Activated naive CD8-positive, alpha-beta T cell treated with anti-CD3 and anti-CD28 coated beads, Interleukin-2, amount 50 U/mL, for 24 hours (primary cell): ENCODE measurements at regions not wholly inside any gene's neighbourhood (a gene's known extent, or its start where the extent isn't known, plus 50 kb on each side); places are given as distances from the start of the nearest gene placed in this dataset.

Source experiments
- ATAC-seq: fragments of 150-1000 bp; cut with Tn5 transposase; one replicate; pipeline ENCODE4 v1.10.0; 2021
- DNase-seq: peaks from one replicate; pipeline ENCODE4 v3.0.0; 2021
- H3K27ac Mint-ChIP-seq: one replicate; pipeline ENCODE4 v1.8.0; 2021; ENCODE audit warnings: mild to moderate bottlenecking, mixed read lengths
- H3K27me3 Mint-ChIP-seq: one replicate; pipeline ENCODE4 v1.8.0; 2021; ENCODE audit warnings: mixed read lengths
- H3K36me3 Mint-ChIP-seq: one replicate; pipeline ENCODE4 v1.8.0; 2021; ENCODE audit warnings: low read depth, mixed read lengths
- H3K4me1 Mint-ChIP-seq: one replicate; pipeline ENCODE4 v1.8.0; 2021; ENCODE audit warnings: mixed read lengths
- H3K4me3 Mint-ChIP-seq: one replicate; pipeline ENCODE4 v1.8.0; 2021; ENCODE audit warnings: mild to moderate bottlenecking, moderate library complexity, mixed read lengths
- H3K9me3 Mint-ChIP-seq: one replicate; pipeline ENCODE4 v1.8.0; 2021; ENCODE audit warnings: mixed read lengths

- Mint-ChIP-seq H3K27ac (no peak overlapping the region), H3K27me3 (no peaks in the 10 kb centered on the region), H3K9me3 (no peaks in the 10 kb centered on the region), H3K4me3 (no peak overlapping the region), H3K4me1 (peaks cover 3% of the 10 kb centered on the region), H3K36me3 (no peaks in the 10 kb centered on the region)
- DNase-seq, result no peak
- no peak for ATAC-seq
Measured at GRCh38 chr2:12087175-12087574, 340.7 kb downstream of the LPIN1 start.

GRCh38 chr2:12087671-12088380, 341.4 kb downstream of the LPIN1 start:
- no peak for DNase-seq
- Mint-ChIP-seq H3K4me1 (peaks cover 1% of the 10 kb centered on the region), H3K4me3 (no peak overlapping the region), H3K27me3 (no peaks in the 10 kb centered on the region), H3K36me3 (no peaks in the 10 kb centered on the region), H3K9me3 (no peaks in the 10 kb centered on the region), H3K27ac (no peak overlapping the region)
- no peak for ATAC-seq

GRCh38 chr2:12089001-12089400, 342.6 kb downstream of the LPIN1 start:
- ATAC-seq (no peak), DNase-seq (no peak)
- H3K9me3 Mint-ChIP-seq, result no peaks in the 10 kb centered on the region
- no peaks in the 10 kb centered on the region for H3K27me3 Mint-ChIP-seq
- no peak overlapping the region for H3K27ac Mint-ChIP-seq
- H3K4me1 Mint-ChIP-seq, result peaks cover 1% of the 10 kb centered on the region
- no peak overlapping the region for H3K4me3 Mint-ChIP-seq
- no peaks in the 10 kb centered on the region for H3K36me3 Mint-ChIP-seq

GRCh38 chr2:12089496-12089895, 343.1 kb downstream of the LPIN1 start:
- Mint-ChIP-seq H3K9me3 (peaks cover 3% of the 10 kb centered on the region), H3K27ac (no peak overlapping the region), H3K27me3 (no peaks in the 10 kb centered on the region), H3K36me3 (no peaks in the 10 kb centered on the region), H3K4me1 (peaks cover 1% of the 10 kb centered on the region), H3K4me3 (no peak overlapping the region)
- ATAC-seq, result no peak
- DNase-seq, result no peak

- Mint-ChIP-seq H3K4me3 (no peak overlapping the region), H3K9me3 (peaks cover 3% of the 10 kb centered on the region), H3K27ac (no peak overlapping the region), H3K27me3 (no peaks in the 10 kb centered on the region), H3K36me3 (no peaks in the 10 kb centered on the region), H3K4me1 (peaks cover 1% of the 10 kb centered on the region)
- no peak for DNase-seq
- ATAC-seq, result no peak
Measured at GRCh38 chr2:12090072-12090471, 343.6 kb downstream of the LPIN1 start.

GRCh38 chr2:12090590-12090989, 344.2 kb downstream of the LPIN1 start:
- Mint-ChIP-seq H3K36me3 (no peaks in the 10 kb centered on the region), H3K27me3 (no peaks in the 10 kb centered on the region), H3K4me3 (no peak overlapping the region), H3K27ac (no peak overlapping the region), H3K9me3 (peaks cover 3% of the 10 kb centered on the region), H3K4me1 (peaks cover 1% of the 10 kb centered on the region)
- ATAC-seq (no peak), DNase-seq (no peak)

GRCh38 chr2:12091201-12091806, 344.9 kb downstream of the LPIN1 start:
- DNase-seq (no peak), ATAC-seq (no peak)
- peaks cover 1% of the 10 kb centered on the region for H3K4me1 Mint-ChIP-seq
- H3K4me3 Mint-ChIP-seq, result no peak overlapping the region
- peaks cover 3% of the 10 kb centered on the region for H3K9me3 Mint-ChIP-seq
- no peak overlapping the region for H3K27ac Mint-ChIP-seq
- no peaks in the 10 kb centered on the region for H3K36me3 Mint-ChIP-seq
- H3K27me3 Mint-ChIP-seq, result no peaks in the 10 kb centered on the region

- Mint-ChIP-seq H3K27me3 (no peaks in the 10 kb centered on the region), H3K4me3 (no peak overlapping the region), H3K9me3 (peaks cover 3% of the 10 kb centered on the region), H3K36me3 (no peaks in the 10 kb centered on the region), H3K4me1 (no peaks in the 10 kb centered on the region), H3K27ac (no peak overlapping the region)
- no peak for DNase-seq
- ATAC-seq, result no peak
Measured at GRCh38 chr2:12094134-12094533, 347.7 kb downstream of the LPIN1 start.

GRCh38 chr2:12096051-12096787, 349.8 kb downstream of the LPIN1 start:
- H3K27ac Mint-ChIP-seq, result no peak overlapping the region
- no peak overlapping the region for H3K4me3 Mint-ChIP-seq
- DNase-seq, result no peak
- H3K36me3 Mint-ChIP-seq, result no peaks in the 10 kb centered on the region
- H3K4me1 Mint-ChIP-seq, result no peaks in the 10 kb centered on the region
- ATAC-seq, result no peak
- H3K9me3 Mint-ChIP-seq, result peaks cover 3% of the 10 kb centered on the region
- no peaks in the 10 kb centered on the region for H3K27me3 Mint-ChIP-seq

GRCh38 chr2:12096788-12097449, 350.5 kb downstream of the LPIN1 start:
- Mint-ChIP-seq H3K9me3 (peaks cover 3% of the 10 kb centered on the region), H3K4me1 (no peaks in the 10 kb centered on the region), H3K27ac (no peak overlapping the region), H3K36me3 (no peaks in the 10 kb centered on the region), H3K27me3 (no peaks in the 10 kb centered on the region), H3K4me3 (no peak overlapping the region)
- DNase-seq (no peak), ATAC-seq (no peak)

GRCh38 chr2:12097859-12098258, 351.4 kb downstream of the LPIN1 start:
- ATAC-seq (no peak), DNase-seq (no peak)
- Mint-ChIP-seq H3K4me1 (no peaks in the 10 kb centered on the region), H3K27ac (no peak overlapping the region), H3K36me3 (no peaks in the 10 kb centered on the region), H3K9me3 (peaks cover 3% of the 10 kb centered on the region), H3K4me3 (no peak overlapping the region), H3K27me3 (no peaks in the 10 kb centered on the region)

- Mint-ChIP-seq H3K36me3 (no peaks in the 10 kb centered on the region), H3K27ac (no peak overlapping the region), H3K4me3 (no peak overlapping the region), H3K4me1 (no peaks in the 10 kb centered on the region), H3K27me3 (no peaks in the 10 kb centered on the region), H3K9me3 (no peaks in the 10 kb centered on the region)
- ATAC-seq (no peak), DNase-seq (no peak)
Measured at GRCh38 chr2:12099374-12099773, 352.9 kb downstream of the LPIN1 start.

- Mint-ChIP-seq H3K27me3 (no peaks in the 10 kb centered on the region), H3K9me3 (no peaks in the 10 kb centered on the region), H3K4me3 (no peak overlapping the region), H3K27ac (no peak overlapping the region), H3K36me3 (no peaks in the 10 kb centered on the region), H3K4me1 (peaks cover 15% of the 10 kb centered on the region)
- DNase-seq, result no peak
- no peak for ATAC-seq
Measured at GRCh38 chr2:12102679-12103078, 356.2 kb downstream of the LPIN1 start.

- H3K9me3 Mint-ChIP-seq, result no peaks in the 10 kb centered on the region
- no peaks in the 10 kb centered on the region for H3K36me3 Mint-ChIP-seq
- H3K27ac Mint-ChIP-seq, result no peak overlapping the region
- no peak for DNase-seq
- no peaks in the 10 kb centered on the region for H3K27me3 Mint-ChIP-seq
- no peak for ATAC-seq
- no peak overlapping the region for H3K4me3 Mint-ChIP-seq
- peaks cover 31% of the 10 kb centered on the region for H3K4me1 Mint-ChIP-seq
Measured at GRCh38 chr2:12105180-12105579, 358.7 kb downstream of the LPIN1 start.
